Small intestine (tissue), 7 donors: ENCODE measurements at regions not wholly inside any gene's neighbourhood (a gene's known extent, or its start where the extent isn't known, plus 50 kb on each side); places are given as distances from the start of the nearest gene placed in this dataset.
"Not testable (repeated sequence)": the region's sequence is repeated elsewhere in the genome, so short reads cannot be mapped to it uniquely, and the experiment has no call there.

Source experiments
- DNase-seq, 2 donors: peaks; one replicate each; pipeline versions ENCODE4 v3.0.0 to v3.0.0-alpha.2; 2013
- FAIRE-seq: peaks from 2 replicates; lab custom pipeline; 2012; peaks lifted over from hg19 to GRCh38; lab: Jason Lieb, UNC
- H3K27ac ChIP-seq, 3 donors: one replicate each; pipeline ENCODE4 v1.5.1; 2013; ENCODE audit warnings: low read length in 2 of 3, mild to moderate bottlenecking in 2 of 3, control low read depth in 1 of 3, inconsistent platforms in 1 of 3, low read depth in 1 of 3, moderate library complexity in 1 of 3
- H3K27me3 ChIP-seq, 3 donors: one replicate each; pipeline ENCODE4 v1.6.1; 2013; ENCODE audit warnings: low read length in 3 of 3, inconsistent platforms in 1 of 3; ENCODE audit not compliant: control insufficient read depth in 3 of 3, insufficient read depth in 3 of 3
- H3K36me3 ChIP-seq, 3 donors: one replicate each; pipeline ENCODE4 v1.6.1; 2013; ENCODE audit warnings: low read length in 3 of 3, inconsistent platforms in 1 of 3, low read depth in 1 of 3, mild to moderate bottlenecking in 1 of 3, moderate library complexity in 1 of 3; ENCODE audit not compliant: control insufficient read depth in 3 of 3, insufficient read depth in 2 of 3
- H3K4me1 ChIP-seq, 3 donors: one replicate each; pipeline ENCODE4 v1.6.1; 2013; ENCODE audit warnings: low read length in 2 of 3, inconsistent platforms in 1 of 3, low read depth in 1 of 3, mild to moderate bottlenecking in 1 of 3, moderate library complexity in 1 of 3; ENCODE audit not compliant: control insufficient read depth in 3 of 3, insufficient read depth in 2 of 3
- H3K4me3 ChIP-seq, 3 donors: one replicate each; pipeline ENCODE4 v1.5.1; 2013; ENCODE audit warnings: low read length in 3 of 3, control low read depth in 1 of 3, inconsistent platforms in 1 of 3, low read depth in 1 of 3, mild to moderate bottlenecking in 1 of 3, moderate library complexity in 1 of 3
- H3K9me3 ChIP-seq, 2 donors: one replicate each; pipeline ENCODE4 v1.6.1; 2013; ENCODE audit warnings: low read depth in 1 of 2, low read length in 1 of 2; ENCODE audit not compliant: control insufficient read depth in 2 of 2, insufficient read depth in 1 of 2
- WGBS, 3 donors: extraction: QIAGEN DNeasy Blood & Tissue Kit; methylation state at CpG; one replicate each; pipeline ENCODE4 v1.1.7; 2013; 5-methylcytosine and 5-hydroxymethylcytosine counted together
- donor health status: healthy with polysubstance abuse.
- donor health status: control.
- donor health status: control.
- donor health status: Bipolar disorder and iron deficiency.
- donor health status: healthy.

DNA sequence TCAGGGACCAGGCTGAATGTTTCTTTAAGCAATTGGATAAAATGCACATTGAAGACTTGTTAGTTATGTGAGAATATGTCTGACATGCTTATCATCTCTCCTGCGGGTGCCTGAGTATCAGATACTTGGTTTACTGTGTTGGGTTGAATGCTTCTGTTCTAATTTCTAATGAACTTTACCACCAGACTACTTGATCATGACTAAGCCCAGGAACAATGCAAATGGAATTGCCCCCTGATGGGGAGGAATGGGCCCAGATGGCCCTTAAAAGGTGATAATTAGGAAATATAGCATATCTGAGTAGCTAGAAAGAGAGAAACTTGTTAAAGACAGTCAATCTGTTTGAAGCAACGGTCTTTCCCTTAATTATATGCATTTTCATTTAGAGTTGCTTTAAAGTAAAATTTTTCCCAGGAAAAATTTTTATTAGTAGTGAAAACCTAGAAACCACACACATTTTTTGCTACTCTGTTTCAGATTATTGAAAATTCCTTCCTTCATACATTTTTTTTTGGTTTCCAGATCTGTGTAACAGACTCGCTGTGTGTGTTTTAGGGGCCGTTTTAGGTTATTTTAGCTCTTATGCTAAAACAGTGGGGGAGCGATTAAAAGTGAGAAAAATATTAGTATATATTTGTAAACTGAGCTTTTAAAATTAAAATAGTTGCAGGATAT lies 186.6 kb downstream of the TM9SF2 start:
- Histone ChIP-seq H3K4me1 (peaks cover 0 to 24% (median 6%) of the 10 kb centered on the region in 3 donors), H3K27me3 (no peaks in the 10 kb centered on the region), H3K4me3 (peak overlapping the region in 2 of 3 donors; percentile 15 to 20), H3K36me3 (no peaks in the 10 kb centered on the region), H3K27ac (peak overlapping the region in 1 of 3 donors; percentile 93), H3K9me3 (no peaks in the 10 kb centered on the region)
- whole genome bisulfite sequencing, 3 donors = 25 to 65% (median 52%) methylated on average over 5 of the region's 5 CpGs
- FAIRE-seq = no peak
- DNase-seq = peak; percentile 31 to 47

- no peaks in the 10 kb centered on the region for H3K27me3 ChIP-seq
- no peaks in the 10 kb centered on the region for H3K9me3 ChIP-seq
- WGBS, 3 donors = 19 to 56% (median 35%) methylated on average over 6 of the region's 6 CpGs
- H3K4me3 ChIP-seq = peak overlapping the region in 2 of 3 donors; percentile 20 to 22
- FAIRE-seq (no peak), DNase-seq (peak; percentile 88 to 89)
- peaks cover 0 to 24% (median 6%) of the 10 kb centered on the region in 3 donors for H3K4me1 ChIP-seq
- H3K36me3 ChIP-seq = no peaks in the 10 kb centered on the region
- peak overlapping the region; percentile 76 to 93 (median 84) for H3K27ac ChIP-seq
Observed at GRCh38 chr13:99686944-99687411, 185.7 kb downstream of the TM9SF2 start.

DNA sequence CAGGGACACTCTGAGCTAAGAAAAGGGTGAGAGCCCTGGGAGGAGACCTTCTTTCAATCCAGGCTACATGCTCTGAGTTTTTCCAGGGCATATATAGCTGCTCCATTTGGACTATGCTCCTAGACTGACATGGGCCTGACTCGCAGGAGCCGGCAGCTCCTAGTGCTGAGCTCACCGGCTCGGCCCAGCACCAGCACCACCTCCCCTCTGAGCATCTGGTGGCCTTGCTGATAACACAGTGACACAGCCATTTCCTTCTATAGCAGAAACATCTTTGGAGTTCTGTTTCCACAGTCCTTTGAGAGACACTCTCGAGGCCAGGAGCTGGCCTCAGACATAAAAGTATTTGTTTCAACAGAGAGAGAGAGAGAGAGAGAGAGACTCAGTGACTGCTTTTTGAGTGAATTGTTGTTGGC lies 184.9 kb downstream of the TM9SF2 start:
- no peaks in the 10 kb centered on the region for H3K36me3 ChIP-seq
- no peak for FAIRE-seq
- no peak overlapping the region for H3K4me3 ChIP-seq
- H3K27me3 ChIP-seq = no peaks in the 10 kb centered on the region
- 26 to 42% (median 26%) methylated on average over 5 of the region's 5 CpGs for WGBS, 3 donors
- H3K4me1 ChIP-seq = peaks cover 0 to 24% (median 6%) of the 10 kb centered on the region in 3 donors
- H3K27ac ChIP-seq = peak overlapping the region; percentile 55 to 93 (median 84)
- H3K9me3 ChIP-seq = no peaks in the 10 kb centered on the region
- peak; percentile 88 to 93 for DNase-seq

GRCh38 chr13:99681695-99682094 lies 180.4 kb downstream of the TM9SF2 start:
- Histone ChIP-seq H3K36me3 (no peaks in the 10 kb centered on the region), H3K4me3 (no peak overlapping the region), H3K9me3 (no peaks in the 10 kb centered on the region), H3K27me3 (no peaks in the 10 kb centered on the region), H3K27ac (no peak overlapping the region), H3K4me1 (peaks cover 0 to 12% (median 0%) of the 10 kb centered on the region in 3 donors)
- DNase-seq (no peak), FAIRE-seq (no peak)
- WGBS, 3 donors = 90 to 94% (median 94%) methylated on average over 7 of the region's 7 CpGs

DNA sequence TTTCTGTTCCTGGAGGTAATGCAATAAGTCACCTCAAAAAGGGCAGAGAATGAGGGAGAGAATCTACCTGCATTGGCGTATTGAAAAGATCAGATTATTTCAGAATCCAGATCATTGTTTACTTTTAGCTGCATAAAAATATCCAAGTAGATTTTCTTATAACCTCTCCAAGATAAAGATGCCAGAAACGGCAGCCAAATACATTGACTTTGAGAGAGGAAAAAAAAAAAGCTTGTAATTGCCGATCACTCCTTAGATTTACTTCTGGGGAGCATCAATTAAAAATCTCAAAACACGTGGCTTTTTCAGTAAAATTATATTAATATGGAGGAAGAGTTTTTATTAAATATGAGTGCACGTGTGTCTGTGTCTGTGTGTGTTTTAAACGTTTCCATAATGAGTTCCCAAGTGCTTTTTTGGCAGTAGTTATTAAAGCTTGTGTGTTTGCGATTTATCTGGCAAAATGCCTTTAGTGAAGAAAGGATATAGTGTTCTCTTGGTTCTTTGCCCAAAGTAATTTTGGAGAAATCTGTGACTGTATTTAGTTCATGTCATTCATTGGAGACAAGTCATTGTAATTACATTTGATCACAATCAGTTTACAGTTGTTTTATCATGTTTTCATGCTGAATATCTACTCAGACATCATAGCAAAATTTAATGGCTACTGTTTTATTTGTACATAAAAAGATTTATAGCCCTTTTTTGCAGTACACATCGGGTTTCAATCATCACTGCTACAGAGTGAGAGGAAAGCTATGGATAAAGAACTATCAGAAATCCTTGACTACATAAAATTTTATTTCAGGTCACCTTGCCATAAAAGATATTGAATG lies 176.1 kb downstream of the TM9SF2 start:
- FAIRE-seq (no peak), DNase-seq (no peak)
- no peaks in the 10 kb centered on the region for H3K4me1 ChIP-seq
- no peaks in the 10 kb centered on the region for H3K27me3 ChIP-seq
- no peaks in the 10 kb centered on the region for H3K36me3 ChIP-seq
- no peak overlapping the region for H3K27ac ChIP-seq
- H3K9me3 ChIP-seq = no peaks in the 10 kb centered on the region
- H3K4me3 ChIP-seq = no peak overlapping the region
- WGBS, 3 donors = 10 to 32% (median 25%) methylated on average over 8 of the region's 8 CpGs

DNA sequence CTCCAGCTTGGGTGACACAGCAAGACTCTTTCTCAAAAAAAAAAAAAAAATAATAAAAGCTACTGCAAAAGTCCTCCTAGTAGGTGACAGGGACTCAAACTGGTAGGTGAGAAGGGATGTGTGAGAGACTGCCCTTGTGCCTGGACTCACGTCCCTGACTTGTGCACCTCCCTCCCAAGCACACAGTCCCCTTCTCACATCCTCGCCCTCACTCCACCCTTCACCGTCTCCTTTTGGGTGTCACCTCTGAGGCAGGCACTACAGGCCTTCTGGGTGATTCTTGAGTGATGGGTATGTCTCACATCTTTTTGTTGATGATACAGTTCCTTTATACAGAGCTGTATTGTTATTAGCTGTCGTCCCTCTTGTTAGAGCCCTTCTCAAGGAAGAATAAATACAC lies 170.5 kb downstream of the TM9SF2 start:
- no peak overlapping the region for H3K27ac ChIP-seq
- FAIRE-seq = no peak

GRCh38 chr13:99669096-99669495 lies 167.8 kb downstream of the TM9SF2 start:
- not testable (repeated sequence) for H3K27ac ChIP-seq, H3K4me3 ChIP-seq, H3K27me3 ChIP-seq, H3K9me3 ChIP-seq, DNase-seq, H3K4me1 ChIP-seq, FAIRE-seq, H3K36me3 ChIP-seq
- WGBS, 3 donors = 86 to 91% (median 88%) methylated on average over 8 of the region's 8 CpGs

More for the DNA sequence above, 170.5 kb downstream of the TM9SF2 start:
- Histone ChIP-seq H3K36me3 (no peaks in the 10 kb centered on the region), H3K4me1 (no peaks in the 10 kb centered on the region), H3K4me3 (no peak overlapping the region), H3K27me3 (no peaks in the 10 kb centered on the region), H3K9me3 (no peaks in the 10 kb centered on the region)
- 88 to 94% (median 90%) methylated on average over 4 of the region's 4 CpGs for WGBS, 3 donors
- no peak for DNase-seq

GRCh38 chr13:99666146-99666805 lies 165.0 kb downstream of the TM9SF2 start:
- H3K9me3 ChIP-seq = no peaks in the 10 kb centered on the region
- H3K4me3 ChIP-seq = no peak overlapping the region
- H3K4me1 ChIP-seq = peaks cover 0 to 7% (median 0%) of the 10 kb centered on the region in 3 donors
- DNase-seq (no peak), FAIRE-seq (no peak)
- H3K36me3 ChIP-seq = no peaks in the 10 kb centered on the region
- 79 to 90% (median 89%) methylated on average over 8 of the region's 8 CpGs for WGBS, 3 donors
- H3K27ac ChIP-seq = no peak overlapping the region
- H3K27me3 ChIP-seq = peaks cover 0 to 3% (median 0%) of the 10 kb centered on the region in 3 donors
